ENCODE measurements at regions not wholly inside any gene's neighbourhood (a gene's known extent, or its start where the extent isn't known, plus 50 kb on each side); places are given as distances from the start of the nearest gene placed in this dataset.

GRCh38 chr14:98182393-98183055 lies 1089.5 kb downstream of the BCL11B start:
- DNase-seq = no peak

- DNase-seq = no peak
These were observed 1088.4 kb downstream of the BCL11B start for GRCh38 chr14:98183556-98183955.

GRCh38 chr14:98184457-98184856 lies 1087.5 kb downstream of the BCL11B start:
- DNase-seq = no peak

GRCh38 chr14:98185036-98185435 lies 1087.0 kb downstream of the BCL11B start:
- DNase-seq = no peak

DNA sequence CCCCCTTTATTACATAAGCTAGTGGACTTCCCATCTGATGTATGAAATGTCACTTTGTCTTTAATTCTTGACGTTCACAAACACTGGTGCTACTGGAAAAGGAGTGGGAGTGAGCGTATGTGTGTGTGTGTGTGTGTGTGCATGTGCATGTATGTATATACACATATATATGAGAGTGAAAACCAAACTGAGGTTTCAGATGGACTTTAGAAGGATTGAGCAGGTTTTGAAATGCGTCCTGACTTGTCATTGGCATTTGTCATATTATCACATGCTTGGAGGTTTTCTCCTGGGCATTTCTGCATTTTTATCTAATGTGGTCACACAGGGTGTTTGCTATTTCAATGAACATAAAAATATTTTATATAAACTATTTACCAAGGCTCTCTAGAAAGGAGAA lies 1085.9 kb downstream of the BCL11B start:
- DNase-seq = no peak

DNA sequence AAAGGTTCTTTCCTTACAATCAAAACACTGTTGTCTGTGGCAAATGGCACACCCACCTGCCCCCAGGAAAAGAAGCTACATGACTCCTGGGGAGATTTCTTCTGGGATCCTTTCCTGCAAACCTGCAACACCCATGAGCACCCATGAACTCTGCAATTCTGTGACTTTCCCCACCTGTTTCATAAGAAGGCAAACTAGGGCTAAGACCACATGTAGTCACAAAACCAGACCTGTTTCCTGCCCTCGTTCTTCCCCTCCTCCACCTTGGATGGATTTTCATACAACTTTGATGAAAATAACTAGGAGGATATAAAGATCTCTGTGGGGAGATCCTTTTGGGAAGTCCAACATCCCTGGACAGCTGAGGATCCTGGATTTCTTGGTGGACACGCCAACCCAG lies 1084.7 kb downstream of the BCL11B start:
- DNase-seq = no peak

GRCh38 chr14:98189062-98189461 lies 1082.9 kb downstream of the BCL11B start:
- DNase-seq = no peak

GRCh38 chr14:98189511-98189910 lies 1082.5 kb downstream of the BCL11B start:
- no peak for DNase-seq

DNA sequence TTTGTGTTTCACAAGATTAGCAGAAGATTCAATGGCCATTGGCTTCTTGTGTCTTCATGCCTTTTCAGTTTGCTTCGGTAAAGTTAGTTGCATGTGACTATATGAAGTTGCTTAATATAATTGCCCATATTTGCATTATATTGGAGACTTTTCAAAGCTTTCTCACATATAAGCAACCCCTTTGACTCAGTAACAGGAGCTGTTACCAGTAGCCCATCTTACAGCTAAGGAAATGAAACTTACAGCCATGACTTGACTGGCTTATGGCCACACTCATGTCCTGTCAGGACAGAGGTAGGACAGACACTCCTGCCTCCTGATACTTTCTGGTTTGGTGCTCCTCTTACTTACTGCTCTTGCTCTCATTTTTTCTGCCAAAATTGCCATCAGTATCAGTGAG lies 1082.1 kb downstream of the BCL11B start:
- DNase-seq = no peak

DNA sequence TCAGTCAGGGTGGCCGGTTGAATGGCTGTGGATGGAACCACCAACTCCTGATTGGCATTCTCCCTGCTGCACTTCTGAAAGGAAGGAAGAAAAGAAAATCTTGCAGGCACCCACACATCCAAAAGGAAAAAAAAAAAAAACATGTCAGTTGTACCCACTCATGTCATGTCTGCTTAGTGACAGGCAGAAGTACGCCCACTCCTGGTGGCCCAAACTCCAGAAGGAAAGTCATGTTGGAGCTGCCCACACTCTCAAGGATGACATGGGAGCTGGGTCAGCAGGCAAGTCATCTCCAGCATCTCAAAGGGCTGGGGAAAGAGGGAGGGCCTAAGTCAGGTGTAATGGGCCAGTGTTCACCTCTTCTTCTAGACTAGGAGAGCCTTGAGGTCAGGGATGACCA lies 1079.1 kb downstream of the BCL11B start:
- no peak for DNase-seq

DNA sequence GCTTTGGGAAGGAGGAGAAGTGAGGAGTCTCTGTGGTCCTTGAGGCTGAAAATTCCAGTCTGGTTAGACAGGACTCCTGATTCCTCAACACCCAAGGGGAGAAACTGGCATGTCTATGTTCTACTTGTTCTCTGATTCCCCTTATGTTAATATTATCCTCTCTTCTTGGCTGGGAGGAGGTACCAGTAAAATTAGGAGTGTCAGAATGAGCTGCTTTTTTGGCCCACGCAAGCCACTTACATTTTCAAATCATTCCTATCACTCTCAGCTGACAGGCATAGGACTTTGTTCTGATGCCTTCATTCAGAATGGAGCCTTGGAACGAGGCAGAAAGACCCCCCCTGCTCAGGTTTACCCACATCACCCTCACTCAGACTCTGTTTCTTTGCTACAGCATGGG lies 1077.2 kb downstream of the BCL11B start:
- no peak for DNase-seq

- DNase-seq = no peak
These were observed 1076.7 kb downstream of the BCL11B start for GRCh38 chr14:98195256-98195655.

GRCh38 chr14:98197933-98198332 lies 1074.1 kb downstream of the BCL11B start:
- no peak for DNase-seq

GRCh38 chr14:98198385-98198784 lies 1073.6 kb downstream of the BCL11B start:
- no peak for DNase-seq

DNA sequence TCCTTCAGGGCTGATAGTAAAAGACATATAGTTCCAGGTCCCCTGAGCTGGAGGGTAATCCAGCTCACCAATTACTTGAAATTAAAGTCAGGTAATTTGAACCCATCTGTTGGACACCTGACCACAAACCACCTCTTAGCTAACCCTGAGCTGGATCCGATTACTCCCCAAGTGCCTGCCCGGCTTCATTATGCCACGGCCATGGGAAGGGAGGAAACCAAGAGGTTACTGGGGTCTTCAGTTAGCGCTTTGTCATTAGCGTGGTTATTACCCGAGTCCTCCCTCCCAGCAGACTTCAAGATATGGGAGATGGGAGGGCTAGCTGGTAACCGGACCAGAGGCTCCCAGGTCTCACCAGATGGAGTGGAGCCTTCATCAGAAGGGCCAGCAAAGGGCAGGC lies 1071.4 kb downstream of the BCL11B start:
- no peak for DNase-seq

DNA sequence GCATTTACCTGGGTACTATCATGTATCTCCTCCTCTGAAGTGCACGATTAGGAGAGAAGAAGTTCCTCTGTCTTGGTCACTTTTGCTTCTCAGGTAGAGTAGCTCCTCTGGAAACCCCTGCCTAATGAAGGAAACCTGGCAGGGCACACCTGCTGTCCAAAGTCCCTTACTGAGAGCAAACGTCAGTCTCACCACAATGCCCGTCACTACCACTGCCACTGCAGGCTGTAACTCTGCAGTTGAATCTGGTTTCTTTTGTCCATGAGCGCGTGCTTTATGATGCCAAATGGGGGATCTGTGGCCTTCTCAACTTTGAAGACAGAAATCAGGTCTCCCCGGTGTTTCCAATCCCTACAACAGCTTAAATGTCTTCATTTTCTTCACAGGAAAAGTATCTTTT lies 1068.6 kb downstream of the BCL11B start:
- no peak for DNase-seq

DNA sequence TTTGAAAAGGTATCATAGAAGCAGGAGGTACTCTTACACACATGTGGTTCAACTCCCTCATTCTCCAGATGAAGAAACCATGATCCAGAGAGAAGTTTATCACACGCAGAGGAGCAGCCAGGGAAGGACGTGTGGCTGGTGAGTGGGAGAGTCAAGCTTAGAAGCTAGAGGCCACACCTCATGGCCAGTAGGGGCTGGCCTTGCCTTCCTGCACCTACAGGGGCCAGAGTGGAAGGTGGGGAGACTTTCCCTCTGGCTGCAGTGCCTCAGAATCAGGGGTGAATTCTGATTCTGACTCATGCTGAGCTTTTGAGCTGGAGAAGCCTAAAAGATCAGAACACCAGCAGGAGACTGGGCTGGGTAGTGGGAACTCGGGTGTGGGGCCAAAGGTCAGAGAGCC lies 1067.9 kb downstream of the BCL11B start:
- no peak for DNase-seq

DNA sequence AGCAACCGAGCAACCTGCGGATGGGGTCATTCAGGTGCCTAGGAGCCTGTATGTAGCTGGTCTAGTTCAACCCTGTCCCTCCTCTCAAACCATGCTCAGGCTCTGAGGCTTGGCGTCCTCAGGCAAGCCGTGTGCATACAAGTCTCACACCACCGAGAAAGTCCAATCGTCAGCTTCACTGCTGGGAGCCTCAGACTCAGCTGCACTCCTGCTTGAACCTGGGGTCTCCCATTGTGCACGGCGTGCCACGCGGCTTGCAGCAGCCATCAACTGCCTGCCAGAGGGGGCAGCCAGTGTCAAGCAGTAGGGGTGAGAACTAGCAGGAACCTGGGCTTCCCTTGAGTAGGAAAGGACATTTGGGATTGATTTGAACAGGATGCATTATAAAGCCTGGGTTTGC lies 1064.6 kb downstream of the BCL11B start:
- no peak for DNase-seq

GRCh38 chr14:98208211-98208611 lies 1063.8 kb downstream of the BCL11B start:
- no peak for DNase-seq

DNA sequence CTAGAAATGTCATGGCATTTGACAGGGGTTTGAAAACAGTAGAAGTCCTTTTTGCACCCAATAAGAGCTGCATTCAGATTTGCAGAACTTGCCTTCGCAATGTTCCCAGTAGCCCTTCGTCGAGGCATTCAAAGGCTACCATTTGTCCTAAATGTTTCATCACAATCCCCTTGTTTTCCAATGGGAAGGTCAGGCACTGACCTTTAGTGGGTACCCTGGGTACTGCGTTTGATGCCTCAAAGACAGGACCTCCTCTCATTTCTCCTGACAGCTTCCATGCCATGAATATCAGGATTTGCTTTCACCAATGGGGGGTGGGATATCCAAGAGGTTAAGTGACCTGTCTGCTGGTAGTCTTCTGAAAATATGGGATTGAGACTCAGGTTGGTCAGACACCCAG lies 1063.1 kb downstream of the BCL11B start:
- no peak for DNase-seq

DNA sequence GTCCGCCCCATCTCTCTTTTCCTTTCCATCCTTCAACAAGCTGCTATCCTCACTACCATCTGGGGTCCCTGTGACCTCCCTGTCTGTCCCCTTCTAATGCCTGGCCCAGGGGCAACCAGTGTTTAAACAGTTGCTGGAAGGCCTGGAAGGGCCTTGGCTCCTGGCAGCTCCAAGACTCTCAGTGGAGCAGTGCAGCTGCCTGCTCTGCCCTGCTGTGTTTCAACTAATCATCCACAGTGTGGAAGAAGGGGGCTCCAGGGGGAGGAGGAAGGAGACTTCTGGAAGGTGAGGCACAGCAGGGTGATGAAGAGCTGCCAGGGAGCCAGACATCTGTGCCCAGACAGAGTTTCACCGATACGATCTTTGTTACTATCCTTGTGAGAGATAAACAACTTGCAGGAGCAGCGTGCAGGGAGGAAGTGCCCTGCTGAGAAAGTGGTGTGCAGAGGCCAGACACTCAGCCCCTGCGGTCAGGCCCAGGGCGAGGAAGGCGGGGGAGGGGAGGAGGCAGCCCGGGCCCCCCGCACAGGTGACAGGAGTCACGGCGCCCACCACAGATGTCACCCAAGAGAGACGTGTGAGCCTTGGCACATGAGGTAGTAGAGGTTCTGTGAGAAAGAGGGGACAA lies 1061.8 kb downstream of the BCL11B start:
- DNase-seq = no peak

DNA sequence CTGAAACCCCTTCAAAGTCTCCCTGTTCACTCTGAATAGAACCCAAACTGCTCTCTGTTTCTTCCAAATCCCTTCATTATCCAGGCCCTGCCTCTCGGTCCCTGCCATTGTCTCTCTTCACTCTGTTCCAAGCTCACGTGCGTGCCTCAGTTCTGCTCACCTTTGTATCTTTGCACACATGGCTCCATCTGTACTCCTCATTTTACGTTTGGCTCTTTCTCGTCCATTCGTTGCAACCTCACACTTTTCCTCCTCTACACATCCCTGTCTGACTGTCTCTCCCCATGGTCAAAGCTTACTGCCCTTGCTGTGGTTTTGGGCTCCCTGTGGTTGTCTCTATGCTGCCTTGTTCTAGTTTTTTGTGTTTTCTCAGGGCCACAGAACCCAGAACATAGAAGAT lies 1054.5 kb downstream of the BCL11B start:
- DNase-seq = no peak

GRCh38 chr14:98218218-98218617 lies 1053.8 kb downstream of the BCL11B start:
- no peak for DNase-seq

- DNase-seq = no peak
These were observed 1052.4 kb downstream of the BCL11B start for GRCh38 chr14:98219638-98220037.

- DNase-seq = no peak
These were observed 1048.9 kb downstream of the BCL11B start for GRCh38 chr14:98223106-98223505.

Data from inflammatory macrophage treated with lipopolysaccharide for 4 hours (primary cell).